GM12878 (cell line): ENCODE measurements at regions not wholly inside any gene's neighbourhood (a gene's known extent, or its start where the extent isn't known, plus 50 kb on each side); places are given as distances from the start of the nearest gene placed in this dataset.

ENCODE experiments used
- ATAC-seq: fragments of 200-7000 bp; cut with Tn5 transposase; 3 replicates; pipeline ENCODE4 v1.9.1; 2020; ENCODE audit warnings: mild to moderate bottlenecking, moderate library complexity
- BruUV-seq: library from RNA; stranded (reverse); fragments of 400-500 nt; replicated peaks from 2 replicates; lab custom pipeline; 2021; lab: Mats Ljungman, UMichigan
- CTCF ChIA-PET: fragments of 300-600 bp; sonication (Branson Sonifier 250); formaldehyde crosslinking; extraction: SDS; loops from one replicate; lab custom pipeline; 2021; ENCODE audit warnings: inconsistent platforms; lab: Yijun Ruan, JAX
- POLR2A ChIA-PET: fragments of 350-600 bp; formaldehyde crosslinking; extraction: SDS; loops from one replicate; lab custom pipeline; 2021; ENCODE audit warnings: inconsistent platforms; lab: Charles Lee
- RAD21 ChIA-PET: fragments of 300-600 bp; sonication (Branson Sonifier 250); formaldehyde crosslinking; loops from one replicate; lab custom pipeline; 2023; ENCODE audit warnings: antibody characterized with exemption; ENCODE audit not compliant: unreplicated experiment; lab: Charles Lee
- SMC1A ChIA-PET: fragments of 300-600 bp; sonication (Branson Sonifier 250); formaldehyde crosslinking; loops from one replicate; lab custom pipeline; 2023; ENCODE audit not compliant: unreplicated experiment, uncharacterized antibody; lab: Charles Lee
- DNase-seq: peaks from one replicate; pipeline ENCODE4 v3.0.0-alpha.2; 2011; ENCODE audit warnings: low read depth, low spot score
- FAIRE-seq: peaks from 3 replicates; lab custom pipeline; 2011; peaks lifted over from hg19 to GRCh38; lab: Jason Lieb, UNC
- H2AFZ ChIP-seq: 2 replicates; pipeline ENCODE4 v1.6.0; 2011; ENCODE audit warnings: low read depth, low read length, control low read depth; ENCODE audit not compliant: control insufficient read depth
- H3K27ac ChIP-seq: 2 replicates; pipeline ENCODE4 v1.5.1; 2011; ENCODE audit warnings: control low read depth; ENCODE audit not compliant: control insufficient read depth, insufficient read depth
- H3K27me3 ChIP-seq, 2 experiments: replicated peaks in 1 of 2; 2 replicates each; pipeline versions ENCODE4 v1.6.0 to v1.6.1; 2011; ENCODE audit warnings: low read length in 1 of 2; ENCODE audit not compliant: control insufficient read depth in 2 of 2, insufficient read depth in 2 of 2
- H3K36me3 ChIP-seq, 2 experiments: 2 replicates each; pipeline ENCODE4 v1.5.1; 2011; ENCODE audit warnings: low read length in 1 of 2; ENCODE audit not compliant: control insufficient read depth in 2 of 2, insufficient read depth in 2 of 2
- H3K4me1 ChIP-seq: 2 replicates; pipeline ENCODE4 v1.6.1; 2011; ENCODE audit warnings: mild to moderate bottlenecking, low read length, moderate library complexity, mixed read lengths; ENCODE audit not compliant: control insufficient read depth, insufficient read depth
- H3K4me2 ChIP-seq: 2 replicates; pipeline ENCODE4 v1.6.0; 2011; ENCODE audit warnings: control low read depth; ENCODE audit not compliant: control insufficient read depth, insufficient read depth
- H3K4me3 ChIP-seq: fragments of 200-600 bp; sonication (generic); 2 replicates; pipeline ENCODE4 v1.5.1; 2016
- H3K79me2 ChIP-seq: 2 replicates; pipeline ENCODE4 v1.6.0; 2011; ENCODE audit warnings: low read length; ENCODE audit not compliant: control insufficient read depth, insufficient read depth
- H3K9ac ChIP-seq: 2 replicates; pipeline ENCODE4 v1.8.0; 2011; ENCODE audit warnings: low read length, control low read depth, mixed read lengths; ENCODE audit not compliant: control insufficient read depth, insufficient read depth
- H3K9me3 ChIP-seq: replicated peaks from 3 replicates; pipeline ENCODE4 v1.5.1; 2011; ENCODE audit warnings: mild to moderate bottlenecking, low read length; ENCODE audit not compliant: control insufficient read depth, insufficient read depth
- H4K20me1 ChIP-seq: 2 replicates; pipeline ENCODE4 v1.6.0; 2011; ENCODE audit not compliant: control insufficient read depth, insufficient read depth
- POLR2AphosphoS5 ChIP-seq: IDR thresholded peaks from 2 replicates; pipeline ENCODE4 v1.6.1; 2011; ENCODE audit warnings: mild to moderate bottlenecking, low read length, inconsistent platforms
- RELA ChIP-seq: fragments of 450-650 bp; IDR thresholded peaks from 2 replicates; pipeline ENCODE4 v1.8.0; 2014; ENCODE audit warnings: borderline replicate concordance; ENCODE audit not compliant: partially characterized antibody
- ZNF274 ChIP-seq: IDR thresholded peaks from one replicate; pipeline ENCODE4 v1.8.0; 2011; ENCODE audit not compliant: insufficient read length, insufficient read depth
- WGBS: methylation state at CpG from one replicate; pipeline ENCODE4 v1.1.6; 2016; ENCODE audit warnings: low lambda C conversion rate; ENCODE audit not compliant: insufficient replicate concordance, insufficient coverage; ENCODE audit errors: missing lambda C conversion rate; 5-methylcytosine and 5-hydroxymethylcytosine counted together
- in situ Hi-C: fragments of 300-500 bp; cut with MboI; formaldehyde crosslinking; loops from 9 replicates; pipeline ENCODE4 v1.14.3; 2018; ENCODE audit warnings: mixed read lengths
- intact Hi-C: fragments of 100-400 bp; cut with micrococcal nuclease; formaldehyde crosslinking; loops from one replicate; pipeline ENCODE4 v1.14.2; 2022; ENCODE audit not compliant: unreplicated experiment
- TF ChIP-seq, protein P1 (sequence below): fragments of 450-650 bp; formaldehyde crosslinking; IDR thresholded peaks from 2 replicates; pipeline ENCODE4 v1.5.0; 2022; ENCODE audit warnings: mild to moderate bottlenecking, missing genetic modification characterization
- TF ChIP-seq, protein P2 (sequence below): fragments of 450-650 bp; IDR thresholded peaks from 2 replicates; pipeline ENCODE4 v1.6.1; 2017; ENCODE audit warnings: borderline replicate concordance
- TF ChIP-seq, protein P3 (sequence below): IDR thresholded peaks from 2 replicates; pipeline ENCODE4 v1.6.1; 2012; ENCODE audit warnings: low read depth, low read length, improper control_type of control experiment

DNA sequence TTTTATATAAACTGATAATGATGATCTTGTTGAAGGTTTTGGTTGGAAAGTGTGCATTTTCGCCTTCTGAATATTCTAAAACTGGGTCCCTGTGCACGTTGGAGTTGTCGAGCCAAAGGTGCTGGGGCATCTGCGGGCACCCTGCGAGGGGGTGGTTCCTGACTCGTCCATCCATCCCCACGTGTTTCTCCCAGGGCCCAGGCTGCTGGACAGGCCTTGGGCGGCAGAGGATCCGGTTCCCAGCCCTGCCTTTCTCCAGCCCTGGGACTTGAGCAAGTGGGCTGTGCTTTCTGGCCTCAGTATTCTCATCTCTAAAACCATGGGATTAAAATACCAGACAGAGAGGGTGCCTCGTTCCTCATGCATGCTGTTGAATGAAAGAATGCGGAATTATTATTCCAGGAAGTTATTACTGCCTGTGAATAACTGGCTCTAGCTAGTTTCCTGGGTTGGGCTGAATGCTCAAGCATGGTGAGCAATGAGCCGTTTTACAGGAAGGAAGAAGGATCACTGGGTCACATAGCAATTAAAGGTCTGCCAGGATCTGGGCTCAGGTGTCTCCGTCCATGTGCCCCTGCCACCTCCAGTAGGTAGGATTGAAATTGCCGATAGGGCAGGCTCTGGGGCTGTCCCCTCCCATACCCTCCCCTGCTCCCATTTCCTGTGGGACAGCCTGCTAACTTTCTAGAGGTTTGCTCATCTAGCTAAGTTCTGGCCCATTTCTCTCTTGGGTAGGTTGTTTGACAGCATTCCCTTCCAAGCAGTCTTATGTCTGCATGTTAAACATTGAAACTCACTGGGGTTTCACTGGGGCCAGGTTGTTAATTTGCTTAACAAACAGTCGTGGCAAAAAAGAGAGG is 77.2 kb upstream of the HS6ST1 start:
- H3K79me2 ChIP-seq, result no peaks in the 10 kb centered on the region
- WGBS, result 24% methylated on average over 15 of the region's 15 CpGs
- 0 out of 4 replicates have a peak, but pooled peaks cover 0 to 3% of the 10 kb centered on the region in 2 experiments for H3K27me3 ChIP-seq
- no peak overlapping the region for H3K4me3 ChIP-seq
- no peak overlapping the region for H2AFZ ChIP-seq
- H3K4me2 ChIP-seq, result no peak overlapping the region
- BruUV-seq, result no TSS peak
- no peaks in the 10 kb centered on the region for H3K9me3 ChIP-seq
- in situ Hi-C loops, result no loop called here
- H3K27ac ChIP-seq, result no peak overlapping the region
- ATAC-seq (no peak), FAIRE-seq (peak; percentile 44), DNase-seq (no peak)
- no peaks in the 10 kb centered on the region for H4K20me1 ChIP-seq
- TF ChIP-seq, protein P1, sequence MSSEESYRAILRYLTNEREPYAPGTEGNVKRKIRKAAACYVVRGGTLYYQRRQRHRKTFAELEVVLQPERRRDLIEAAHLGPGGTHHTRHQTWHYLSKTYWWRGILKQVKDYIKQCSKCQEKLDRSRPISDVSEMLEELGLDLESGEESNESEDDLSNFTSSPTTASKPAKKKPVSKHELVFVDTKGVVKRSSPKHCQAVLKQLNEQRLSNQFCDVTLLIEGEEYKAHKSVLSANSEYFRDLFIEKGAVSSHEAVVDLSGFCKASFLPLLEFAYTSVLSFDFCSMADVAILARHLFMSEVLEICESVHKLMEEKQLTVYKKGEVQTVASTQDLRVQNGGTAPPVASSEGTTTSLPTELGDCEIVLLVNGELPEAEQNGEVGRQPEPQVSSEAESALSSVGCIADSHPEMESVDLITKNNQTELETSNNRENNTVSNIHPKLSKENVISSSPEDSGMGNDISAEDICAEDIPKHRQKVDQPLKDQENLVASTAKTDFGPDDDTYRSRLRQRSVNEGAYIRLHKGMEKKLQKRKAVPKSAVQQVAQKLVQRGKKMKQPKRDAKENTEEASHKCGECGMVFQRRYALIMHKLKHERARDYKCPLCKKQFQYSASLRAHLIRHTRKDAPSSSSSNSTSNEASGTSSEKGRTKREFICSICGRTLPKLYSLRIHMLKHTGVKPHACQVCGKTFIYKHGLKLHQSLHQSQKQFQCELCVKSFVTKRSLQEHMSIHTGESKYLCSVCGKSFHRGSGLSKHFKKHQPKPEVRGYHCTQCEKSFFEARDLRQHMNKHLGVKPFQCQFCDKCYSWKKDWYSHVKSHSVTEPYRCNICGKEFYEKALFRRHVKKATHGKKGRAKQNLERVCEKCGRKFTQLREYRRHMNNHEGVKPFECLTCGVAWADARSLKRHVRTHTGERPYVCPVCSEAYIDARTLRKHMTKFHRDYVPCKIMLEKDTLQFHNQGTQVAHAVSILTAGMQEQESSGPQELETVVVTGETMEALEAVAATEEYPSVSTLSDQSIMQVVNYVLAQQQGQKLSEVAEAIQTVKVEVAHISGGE (CRISPR knock-in tag), result no peak
- TF ChIP-seq, protein P2, sequence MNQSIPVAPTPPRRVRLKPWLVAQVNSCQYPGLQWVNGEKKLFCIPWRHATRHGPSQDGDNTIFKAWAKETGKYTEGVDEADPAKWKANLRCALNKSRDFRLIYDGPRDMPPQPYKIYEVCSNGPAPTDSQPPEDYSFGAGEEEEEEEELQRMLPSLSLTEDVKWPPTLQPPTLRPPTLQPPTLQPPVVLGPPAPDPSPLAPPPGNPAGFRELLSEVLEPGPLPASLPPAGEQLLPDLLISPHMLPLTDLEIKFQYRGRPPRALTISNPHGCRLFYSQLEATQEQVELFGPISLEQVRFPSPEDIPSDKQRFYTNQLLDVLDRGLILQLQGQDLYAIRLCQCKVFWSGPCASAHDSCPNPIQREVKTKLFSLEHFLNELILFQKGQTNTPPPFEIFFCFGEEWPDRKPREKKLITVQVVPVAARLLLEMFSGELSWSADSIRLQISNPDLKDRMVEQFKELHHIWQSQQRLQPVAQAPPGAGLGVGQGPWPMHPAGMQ, result no peak
- TF ChIP-seq RELA (no peak), ZNF274 (no peak), POLR2AphosphoS5 (no peak)
- TF ChIP-seq, protein P3, sequence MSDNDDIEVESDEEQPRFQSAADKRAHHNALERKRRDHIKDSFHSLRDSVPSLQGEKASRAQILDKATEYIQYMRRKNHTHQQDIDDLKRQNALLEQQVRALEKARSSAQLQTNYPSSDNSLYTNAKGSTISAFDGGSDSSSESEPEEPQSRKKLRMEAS, result no peak
- H3K36me3 ChIP-seq, result no peaks in the 10 kb centered on the region
- intact Hi-C loops, result no loop called here
- SMC1A ChIA-PET, result no interaction called here
- H3K9ac ChIP-seq, result no peak overlapping the region
- RAD21 ChIA-PET, result no interaction called here
- POLR2A ChIA-PET, result no interaction called here
- CTCF ChIA-PET, result no interaction called here
- no peaks in the 10 kb centered on the region for H3K4me1 ChIP-seq
